ENCODE measurements at regions not wholly inside any gene's neighbourhood (a gene's known extent, or its start where the extent isn't known, plus 50 kb on each side); places are given as distances from the start of the nearest gene placed in this dataset.

DNA sequence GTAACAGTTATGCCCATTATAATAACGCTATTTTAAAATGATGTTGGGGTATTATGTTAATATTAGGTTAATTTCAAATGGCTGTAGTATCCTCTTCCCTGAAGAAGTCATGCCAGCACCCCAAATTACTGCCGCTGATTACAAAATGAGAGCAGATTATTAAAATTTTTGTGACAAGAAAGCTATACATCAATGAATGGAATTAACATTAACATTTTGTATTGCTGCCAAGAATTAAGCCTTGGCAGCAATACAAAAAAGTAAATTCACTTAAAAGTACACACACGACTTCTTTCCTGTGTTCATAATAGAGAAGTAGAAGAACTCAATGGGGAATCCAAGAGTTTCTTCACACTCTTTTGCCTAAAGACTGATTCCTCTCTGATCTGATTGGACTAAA is 482.8 kb downstream of the STIM2 start (continued):
- TF ChIP-seq EP300 (IDR thresholded peaks at IDR 0.05; ENCODE audit: borderline replicate concordance in 1 of 2, low read depth in 1 of 2, low read length in 1 of 2) (no peak), TEAD4 (IDR thresholded peaks at IDR 0.05; ENCODE audit: borderline replicate concordance, insufficient read depth) (no peak)

GRCh38 chr4:27350161-27350560 is 489.5 kb downstream of the STIM2 start:
- H3F3A ChIP-seq (replicated peaks; ENCODE audit: insufficient read depth): no peaks in the 10 kb centered on the region
- H3K9ac ChIP-seq: no peak overlapping the region
- WGBS (ENCODE audit: low lambda C conversion rate): 21% methylated on average over 3 of the region's 3 CpGs
- CTCF ChIA-PET: no interaction called here
- H3K9me2 ChIP-seq: no peaks in the 10 kb centered on the region
- H3K27ac ChIP-seq (ENCODE audit: low read depth in 2 of 2, low read length in 1 of 2): no peak overlapping the region
- no peaks in the 10 kb centered on the region for H3K79me2 ChIP-seq (ENCODE audit: insufficient read depth)
- POLR2A ChIA-PET: no interaction called here
- H3K36me3 ChIP-seq (replicated peaks in 1 of 2; ENCODE audit: control insufficient read depth in 1 of 2, insufficient read depth in 2 of 2, low read length in 1 of 2): no peaks in the 10 kb centered on the region
- H4K20me1 ChIP-seq (ENCODE audit: insufficient read depth): no peaks in the 10 kb centered on the region
- H2AFZ ChIP-seq (ENCODE audit: low read depth): no peak overlapping the region
- no peak overlapping the region for H3K4me3 ChIP-seq (ENCODE audit: low read depth in 2 of 2, low read length in 1 of 2)
- no peaks in the 10 kb centered on the region for H3K27me3 ChIP-seq (ENCODE audit: insufficient read depth)
- no peaks in the 10 kb centered on the region for H3K9me3 ChIP-seq
- TF ChIP-seq RCOR1 (IDR thresholded peaks at IDR 0.05; ENCODE audit: low read length) (no peak), SIN3A (IDR thresholded peaks at IDR 0.05; ENCODE audit: borderline replicate concordance, low read depth, low read length) (no peak), MEF2A (IDR thresholded peaks at IDR 0.05; ENCODE audit: borderline replicate concordance, low read depth) (no peak), GABPA (IDR thresholded peaks at IDR 0.05; ENCODE audit: low read depth) (no peak), CTCF (IDR thresholded peaks at IDR 0.05) (no peak), FOXM1 (IDR thresholded peaks at IDR 0.05; ENCODE audit: low read depth) (no peak), EP300 (IDR thresholded peaks at IDR 0.05; ENCODE audit: borderline replicate concordance in 1 of 2, low read depth in 1 of 2, low read length in 1 of 2) (no peak), RXRA (IDR thresholded peaks at IDR 0.05; ENCODE audit: borderline replicate concordance, low read depth) (no peak), REST (IDR thresholded peaks at IDR 0.05; ENCODE audit: low read depth, low read length) (no peak), TAF1 (IDR thresholded peaks at IDR 0.05; ENCODE audit: borderline replicate concordance, low read depth, low read length) (no peak)
- H3K4me2 ChIP-seq: no peak overlapping the region
- no peaks in the 10 kb centered on the region for H3K4me1 ChIP-seq (ENCODE audit: control insufficient read depth in 1 of 2, insufficient read depth in 2 of 2, low read depth in 1 of 2, low read length in 1 of 2)
- DNase-seq: no peak

Data from SK-N-SH (cell line).